KG1 (cell line): ENCODE measurements at regions not wholly inside any gene's neighbourhood (a gene's known extent, or its start where the extent isn't known, plus 50 kb on each side); places are given as distances from the start of the nearest gene placed in this dataset.
"Not testable (repeated sequence)": the region's sequence is repeated elsewhere in the genome, so short reads cannot be mapped to it uniquely, and the experiment has no call there.

Experiments used
- DNase-seq: peaks from one replicate; lab custom pipeline; 2025; lab: John Stamatoyannopoulos, UW

DNA sequence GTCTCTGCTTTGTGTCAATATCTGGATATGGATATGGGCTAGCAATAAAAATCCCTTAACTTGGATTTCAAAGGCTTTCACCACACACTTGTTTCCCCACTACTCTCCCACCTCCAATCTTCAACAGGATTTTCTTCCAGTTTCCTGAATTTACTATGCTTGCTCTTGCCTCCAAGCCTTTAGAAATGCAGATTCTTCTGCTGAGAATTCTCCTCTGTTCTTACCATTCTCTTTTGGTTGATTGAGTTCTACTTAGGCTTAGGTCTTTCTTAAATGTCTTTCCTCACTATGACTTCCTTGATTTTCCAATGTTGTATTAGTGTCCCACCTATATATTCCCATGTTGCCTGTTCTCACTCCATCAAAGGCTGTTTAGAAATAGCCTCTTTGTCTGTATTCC, 1502.4 kb upstream of the TENM4 start:
- no peak for DNase-seq

DNA sequence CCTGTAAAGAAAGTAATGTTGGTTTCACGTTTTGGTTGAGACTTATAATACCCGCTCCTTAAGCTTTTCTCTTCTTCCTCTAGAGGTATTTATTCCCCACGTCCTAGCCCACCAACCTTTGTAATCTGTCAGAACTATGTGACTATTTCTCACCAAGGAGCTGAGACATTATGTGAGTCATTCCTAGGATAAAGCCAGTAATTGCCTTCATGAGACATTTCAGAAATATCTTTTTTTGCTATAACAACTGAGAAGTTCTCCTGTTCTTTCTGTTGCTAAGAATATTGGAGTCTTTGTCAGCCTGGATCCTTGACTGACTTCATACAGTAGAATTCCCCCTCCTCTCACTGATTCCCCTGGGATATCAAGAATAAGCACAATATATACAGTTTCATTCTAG, 1497.0 kb upstream of the TENM4 start:
- no peak for DNase-seq

DNA sequence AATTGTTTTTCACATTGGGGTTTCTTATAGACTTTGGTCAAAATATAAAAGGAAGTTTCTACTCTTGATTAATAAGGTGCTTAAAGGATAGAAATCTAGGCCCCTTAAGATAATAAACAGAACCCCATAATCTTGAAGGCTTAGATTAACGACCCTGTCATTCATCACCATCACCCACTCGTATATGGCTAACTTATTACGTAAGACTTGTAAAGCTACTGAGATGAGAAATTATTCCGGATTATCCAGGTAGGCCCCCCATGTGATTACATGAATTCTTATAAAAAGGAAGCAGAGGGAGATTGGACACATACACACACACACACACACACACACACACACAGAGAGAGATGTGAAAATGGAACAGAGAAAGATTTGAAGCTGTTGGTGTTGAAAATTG, 1489.2 kb upstream of the TENM4 start:
- DNase-seq = no peak

DNA sequence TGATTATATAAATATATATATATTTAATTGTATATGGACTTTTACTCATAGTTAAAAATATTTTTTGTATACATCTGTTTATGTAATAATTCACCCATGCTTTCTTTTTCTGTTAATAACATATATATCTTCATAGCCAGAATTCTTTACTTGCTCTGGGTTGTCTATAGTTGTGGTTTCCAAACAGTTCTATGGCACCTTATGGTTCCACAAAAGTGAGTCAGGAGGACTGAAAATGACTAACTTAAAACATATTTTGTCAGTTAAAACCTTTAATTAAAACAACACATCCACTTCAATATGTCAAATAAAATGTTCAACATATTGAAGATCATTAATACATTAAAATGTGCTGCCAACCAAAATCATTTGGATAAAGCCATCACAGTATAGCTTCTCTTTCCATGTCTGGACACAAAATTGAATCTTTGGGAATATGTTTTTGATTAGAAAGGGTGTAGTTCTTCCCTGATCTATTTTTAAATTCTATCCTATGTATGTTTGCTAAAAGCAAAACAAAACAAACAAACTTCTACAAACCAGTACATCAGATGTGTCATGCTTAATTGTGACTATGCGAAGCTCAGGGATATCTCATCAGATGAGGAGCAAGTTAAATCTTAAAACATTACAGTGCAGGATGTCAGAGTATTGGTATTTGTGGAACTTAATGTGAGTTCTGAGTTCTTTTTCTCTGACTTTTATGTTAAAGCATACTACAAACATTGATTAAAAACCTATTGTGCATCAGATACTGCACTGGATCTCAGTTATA, 1488.4 kb upstream of the TENM4 start:
- no peak for DNase-seq

DNA sequence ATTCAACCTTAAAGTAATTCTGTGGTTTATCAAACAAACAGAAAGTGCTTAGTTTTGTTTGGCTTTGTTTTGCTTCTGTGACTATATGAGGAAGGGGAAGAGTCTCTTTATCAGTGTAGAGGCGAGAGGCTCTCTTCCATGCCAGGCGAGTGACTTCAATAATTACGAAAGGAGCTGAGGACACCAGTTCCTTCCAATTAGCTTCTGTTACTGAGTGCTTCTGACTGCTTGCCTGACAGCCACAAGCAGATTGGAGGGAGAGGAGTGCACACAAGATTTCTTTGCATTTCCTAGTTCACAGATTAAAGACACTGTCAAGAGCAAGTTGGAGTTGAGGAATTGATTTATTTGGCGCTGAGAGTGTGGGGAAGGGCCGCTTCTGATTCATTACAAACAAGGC, 1484.5 kb upstream of the TENM4 start:
- no peak for DNase-seq

DNA sequence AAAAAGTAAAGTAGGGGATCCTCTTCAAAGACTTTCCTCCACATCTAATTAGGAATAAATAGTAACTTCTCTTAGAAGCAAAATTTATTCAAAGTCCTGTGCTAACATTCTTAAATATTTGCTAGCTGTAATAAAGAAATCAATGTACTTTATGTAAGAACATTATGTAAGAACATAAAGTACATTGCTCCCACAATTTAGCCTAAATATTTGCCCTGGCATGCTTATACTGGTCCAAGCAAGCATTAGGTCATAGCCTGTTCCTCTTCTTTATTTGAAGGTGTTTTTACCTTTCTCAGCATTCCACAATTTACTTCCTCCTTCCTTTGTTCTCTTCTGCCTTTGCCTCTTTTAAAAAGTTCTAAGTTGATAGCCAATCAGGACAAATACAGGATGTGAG, 1480.5 kb upstream of the TENM4 start:
- DNase-seq = not testable (repeated sequence)

DNA sequence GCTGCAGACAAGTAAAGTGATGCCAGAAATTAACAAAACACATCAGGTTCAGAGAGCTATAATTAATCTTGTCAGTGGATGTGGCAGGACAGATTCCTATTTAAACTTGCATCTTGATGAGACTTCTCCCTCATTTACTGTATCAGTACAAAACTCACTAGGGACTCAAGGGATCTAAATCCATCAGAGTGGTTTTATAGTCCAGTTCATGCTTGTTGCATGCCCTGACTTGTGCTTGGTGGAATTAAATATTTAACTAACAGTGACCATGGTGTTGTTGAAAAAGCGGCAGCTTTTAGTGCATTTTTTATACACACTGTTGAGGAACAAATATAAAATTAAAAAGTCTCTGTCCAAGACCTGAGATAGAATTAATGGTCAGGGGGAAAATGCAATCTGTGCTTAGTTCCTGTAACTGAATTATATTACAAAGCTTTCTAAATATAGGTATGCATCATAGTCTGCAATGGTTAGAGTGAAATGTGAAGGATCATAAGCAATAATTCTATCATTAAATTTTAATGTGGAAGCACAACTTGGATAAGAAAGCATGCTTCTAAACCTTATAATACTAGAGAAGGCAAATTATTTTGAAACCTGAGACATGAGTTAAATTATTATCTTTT, 1475.5 kb upstream of the TENM4 start:
- DNase-seq = no peak

DNA sequence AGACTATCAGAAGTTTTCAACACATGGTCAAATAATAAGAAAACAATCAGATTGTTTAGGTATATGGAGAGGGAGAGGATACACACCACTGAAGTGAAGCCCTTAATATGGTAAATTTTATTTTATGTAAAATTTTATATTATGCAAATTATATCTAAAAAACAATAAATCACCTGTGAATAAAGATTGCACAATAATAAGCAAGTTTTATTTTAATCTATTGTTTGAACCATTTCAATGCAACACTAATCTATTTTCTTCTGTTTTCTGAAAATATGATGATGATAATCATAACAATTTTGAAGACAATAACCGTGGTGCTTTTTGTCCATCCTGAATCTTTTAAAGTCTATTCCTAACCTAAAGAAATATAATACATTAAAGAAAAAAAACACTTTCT, 1473.5 kb upstream of the TENM4 start:
- no peak for DNase-seq

DNA sequence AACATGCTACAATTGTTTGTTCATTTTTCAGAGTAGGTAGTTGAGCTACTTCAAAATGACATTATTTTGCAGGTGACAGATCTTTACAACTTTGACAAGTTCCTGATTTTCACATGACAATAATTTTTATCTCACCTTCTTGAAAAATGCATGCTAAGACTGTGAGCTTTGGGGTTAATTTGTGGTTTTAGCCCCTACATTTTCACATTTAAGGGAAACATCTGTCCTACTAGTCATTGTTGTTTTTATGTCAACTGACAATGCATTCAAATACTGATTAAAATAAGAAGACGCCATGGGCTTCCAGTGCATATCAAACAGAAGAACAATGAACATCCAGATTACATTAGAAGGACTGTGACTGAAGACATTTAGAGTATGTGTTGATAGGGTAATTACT, 1470.8 kb upstream of the TENM4 start:
- no peak for DNase-seq

DNA sequence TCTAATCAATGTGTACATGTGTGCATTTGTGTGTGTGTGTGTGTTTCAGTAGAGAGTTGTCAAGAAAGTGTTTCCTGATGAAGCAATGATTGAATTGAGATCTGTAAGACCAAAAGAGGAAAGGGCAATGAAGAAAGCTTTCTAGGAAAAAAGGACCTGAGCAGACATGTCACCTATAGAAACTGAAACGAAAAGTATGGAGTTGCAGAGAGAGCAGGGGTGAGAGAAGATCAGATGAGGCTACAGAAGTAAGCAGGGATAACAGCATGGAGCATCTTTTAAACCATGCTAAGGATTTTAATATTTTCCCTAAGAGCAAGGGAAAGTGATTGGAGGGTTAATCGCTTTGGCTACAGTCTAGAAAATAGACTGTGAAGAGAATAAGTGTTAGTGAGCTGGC, 1459.4 kb upstream of the TENM4 start:
- DNase-seq = no peak

DNA sequence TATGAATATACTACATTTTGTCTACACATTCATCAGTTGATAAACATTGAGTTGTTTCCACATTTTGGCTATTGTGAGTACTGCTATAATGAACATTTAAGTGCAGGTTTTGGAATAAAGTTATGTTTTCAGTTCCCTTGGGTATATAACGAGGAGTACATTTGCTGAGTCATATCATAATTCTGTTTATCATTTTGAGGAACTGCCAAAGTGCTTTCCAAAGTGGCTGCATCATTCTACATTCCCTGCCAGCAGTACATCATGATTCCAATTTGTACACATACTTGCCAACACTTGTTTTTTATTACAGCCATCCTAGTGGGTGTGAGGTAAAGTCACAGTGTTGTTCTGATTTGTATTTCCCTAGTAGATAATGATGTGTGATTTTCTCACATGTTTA, 1458.6 kb upstream of the TENM4 start:
- no peak for DNase-seq

DNA sequence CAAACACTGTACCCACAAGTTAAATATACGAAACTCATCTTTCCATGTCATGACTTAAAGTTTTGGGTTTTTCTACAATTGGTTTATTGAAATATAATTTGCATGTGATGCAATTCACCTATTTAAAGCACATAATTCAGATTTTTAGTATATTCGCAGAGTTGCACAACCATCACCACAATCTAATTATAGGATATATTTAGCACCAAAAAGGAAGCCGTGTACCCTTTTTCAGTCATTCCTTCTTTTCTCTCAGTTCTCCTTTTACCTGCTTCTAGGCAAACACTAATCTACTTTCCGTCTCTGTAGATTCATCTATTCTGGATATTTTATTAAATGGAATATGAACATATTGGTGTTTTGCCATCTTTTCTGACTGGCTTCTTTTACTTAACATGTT, 1458.1 kb upstream of the TENM4 start:
- DNase-seq = no peak

DNA sequence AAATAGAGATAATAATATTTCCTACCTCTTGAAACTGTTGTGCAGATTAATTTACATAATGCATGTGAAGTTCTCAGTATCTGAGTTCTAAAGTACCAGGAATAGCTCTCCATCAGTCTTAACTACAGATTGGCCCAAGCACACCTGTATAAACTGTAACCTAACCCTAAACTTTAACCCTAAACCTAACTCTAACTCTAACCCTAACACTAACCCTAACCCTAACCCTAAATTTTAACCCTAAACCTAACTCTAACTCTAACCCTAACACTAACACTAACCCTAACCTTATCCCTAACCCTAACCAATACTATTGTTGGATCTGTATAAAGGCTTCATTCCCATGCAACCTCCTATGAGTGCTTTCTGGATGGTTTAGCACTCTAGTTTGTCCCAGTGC, 1445.9 kb upstream of the TENM4 start:
- no peak for DNase-seq

DNA sequence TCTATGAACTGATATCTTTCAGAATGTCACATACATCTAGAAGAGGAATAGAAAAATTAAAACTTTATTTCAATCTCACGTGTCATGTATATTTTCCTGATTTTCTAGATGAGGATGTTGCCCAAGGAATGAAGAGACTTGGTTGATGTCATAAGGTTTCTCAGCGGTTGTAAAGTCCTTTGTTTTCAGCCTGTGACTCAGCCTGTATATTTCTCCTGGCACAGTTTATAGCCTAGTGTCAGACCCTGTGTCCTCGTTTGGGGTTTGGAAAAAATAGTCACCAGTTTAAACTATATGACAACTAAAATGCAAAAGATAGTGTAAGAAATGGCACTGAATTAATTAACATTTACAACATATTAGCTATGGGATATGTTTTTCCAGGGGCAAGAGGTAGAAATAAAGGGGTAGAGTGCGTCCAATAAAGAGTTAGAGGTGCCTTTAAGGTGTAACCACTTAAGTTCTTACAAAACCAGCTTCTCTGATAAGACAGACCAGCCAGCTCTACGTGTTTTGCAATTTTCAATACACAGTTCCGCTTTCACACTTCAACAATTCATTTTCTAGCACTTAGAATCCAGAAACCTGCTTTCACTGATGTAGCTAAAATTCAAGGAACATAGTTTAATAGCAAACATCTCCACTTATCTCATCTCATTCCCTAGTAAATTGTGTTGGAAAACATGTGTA, 1432.6 kb upstream of the TENM4 start:
- DNase-seq = no peak

DNA sequence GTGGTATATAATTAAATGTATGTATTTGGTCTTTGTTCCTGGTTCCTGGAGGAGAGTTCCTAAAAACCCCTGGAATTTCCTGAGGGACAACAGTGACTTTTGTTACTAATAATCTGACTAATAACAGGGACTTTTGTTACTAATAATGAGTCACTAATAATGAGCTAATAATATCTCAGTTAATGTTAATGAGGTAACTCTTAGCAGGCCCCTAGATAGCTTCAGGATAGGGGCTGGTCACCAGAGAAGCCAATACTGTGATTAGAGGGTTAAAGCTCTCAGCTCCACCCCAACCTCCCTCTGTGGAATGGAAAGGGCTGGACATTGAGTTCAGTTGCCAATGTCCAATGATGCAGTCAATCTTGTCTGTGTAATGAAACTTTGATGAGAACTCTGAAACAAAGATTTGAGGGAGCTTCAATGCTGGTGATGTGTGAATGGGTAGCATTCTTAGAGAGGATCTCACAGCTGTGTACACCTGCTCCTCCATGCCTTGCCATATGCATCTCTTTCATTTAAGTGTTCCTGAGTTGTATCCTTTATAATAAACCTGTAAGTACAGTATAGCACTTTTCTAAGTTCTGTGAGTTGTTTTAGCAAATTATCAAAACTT, 1431.4 kb upstream of the TENM4 start:
- DNase-seq = no peak

DNA sequence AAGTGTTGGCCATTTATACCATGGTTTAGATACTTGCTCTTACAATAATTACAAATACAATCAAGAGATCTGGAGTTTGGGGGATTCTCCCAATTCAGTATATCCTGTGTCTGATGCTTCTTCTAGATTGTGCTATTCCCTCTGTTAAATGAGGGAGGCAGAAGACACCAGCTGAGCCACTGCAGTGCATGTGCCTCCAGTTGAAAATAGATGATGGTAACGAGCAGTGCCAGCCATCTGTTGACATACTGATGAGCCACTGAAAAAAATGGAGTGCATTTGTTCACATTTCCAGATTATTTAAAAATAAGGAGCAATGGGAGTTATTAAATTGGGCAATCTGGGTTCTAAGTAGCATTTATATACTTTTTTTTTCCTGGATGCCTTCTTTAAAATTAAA, 1428.0 kb upstream of the TENM4 start:
- no peak for DNase-seq

DNA sequence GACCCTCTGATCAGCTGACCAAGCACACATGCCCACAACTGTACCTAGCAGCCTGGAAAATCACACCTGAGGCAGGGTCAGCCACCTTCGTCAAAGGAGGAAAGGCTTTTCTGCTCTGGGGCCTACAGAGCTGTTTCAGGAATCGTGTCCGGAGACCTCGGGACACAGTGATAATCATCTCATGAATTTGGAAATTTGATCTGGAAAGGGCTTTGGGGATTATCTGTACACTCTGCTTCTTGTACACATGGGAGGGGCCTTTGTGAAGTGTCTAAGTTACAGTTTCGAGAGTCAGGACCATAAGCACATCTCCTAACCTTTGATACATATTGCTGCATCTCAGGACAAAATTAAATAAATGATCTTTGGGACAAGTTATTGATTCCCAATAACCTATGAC, 1421.2 kb upstream of the TENM4 start:
- no peak for DNase-seq

DNA sequence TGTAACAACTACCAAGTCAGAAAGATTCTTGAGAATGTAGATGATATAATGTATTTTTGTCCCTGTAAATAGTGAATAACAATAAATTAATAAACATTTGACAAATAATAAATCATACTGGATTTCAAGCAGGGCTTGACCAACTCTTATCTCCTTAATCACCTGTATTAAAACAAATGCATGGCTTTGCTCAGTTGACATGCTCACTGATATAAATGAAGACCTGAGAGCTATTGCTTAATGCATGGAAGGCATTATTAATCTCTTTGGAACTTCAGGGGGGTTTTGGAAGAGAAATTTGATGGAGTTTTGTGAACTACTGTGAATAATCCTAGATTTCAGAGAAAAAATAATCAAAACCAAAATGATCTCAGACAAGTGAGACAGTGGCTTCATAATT, 1420.4 kb upstream of the TENM4 start:
- no peak for DNase-seq

DNA sequence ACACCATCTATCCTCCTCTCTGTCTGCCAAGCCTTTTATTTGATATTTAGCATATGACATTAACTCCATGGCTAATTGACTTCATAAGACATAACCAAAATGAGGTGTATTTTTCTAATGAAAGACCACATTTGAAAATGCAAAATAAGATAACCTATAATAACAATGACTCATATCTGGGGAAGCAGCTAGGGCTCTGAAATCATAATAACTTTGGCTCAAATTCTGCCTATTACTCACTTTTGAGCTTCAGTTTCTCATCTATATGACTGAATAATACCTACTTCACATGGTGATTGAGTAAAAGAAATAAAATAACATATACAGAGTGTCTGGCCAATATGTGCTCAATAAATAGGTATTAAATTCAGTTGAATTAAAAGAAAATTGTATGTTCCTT, 1419.8 kb upstream of the TENM4 start:
- no peak for DNase-seq

DNA sequence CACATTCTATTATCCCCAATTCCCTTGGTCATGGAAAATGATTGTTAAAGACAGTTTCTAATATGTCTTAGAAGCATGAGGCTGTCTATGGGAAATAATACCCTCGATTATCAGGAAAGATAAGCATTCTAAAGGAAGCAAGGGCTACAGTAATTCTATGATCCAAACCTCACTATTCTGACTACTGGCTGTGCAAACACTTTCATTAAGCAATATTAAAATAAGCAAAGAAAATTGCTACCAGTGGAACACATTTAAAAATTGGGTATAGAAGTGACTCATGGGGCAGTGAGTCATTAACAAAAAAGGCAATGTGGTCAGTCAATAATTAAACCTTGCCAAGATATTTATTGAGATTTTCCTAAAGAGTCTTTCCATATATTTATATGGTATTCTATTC, 1415.2 kb upstream of the TENM4 start:
- no peak for DNase-seq

DNA sequence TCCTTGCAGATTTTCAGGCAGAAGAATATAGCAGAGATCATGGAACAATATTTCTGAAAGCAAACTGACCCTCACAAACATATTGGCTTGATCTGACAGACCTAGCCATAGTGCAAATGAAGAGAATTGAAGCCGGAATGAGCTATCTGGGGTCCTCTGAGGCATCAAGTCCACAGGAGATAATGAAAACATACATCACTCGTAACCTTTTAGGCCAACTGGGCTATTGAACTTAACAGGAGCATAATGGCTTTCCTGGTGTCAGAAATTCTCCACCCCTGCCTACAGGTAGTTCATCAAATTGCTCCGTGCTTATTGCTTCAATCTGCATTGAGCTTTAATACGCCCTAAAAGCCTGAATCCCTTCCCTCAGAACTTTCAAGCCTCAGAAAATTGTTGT, 1414.6 kb upstream of the TENM4 start:
- no peak for DNase-seq

DNA sequence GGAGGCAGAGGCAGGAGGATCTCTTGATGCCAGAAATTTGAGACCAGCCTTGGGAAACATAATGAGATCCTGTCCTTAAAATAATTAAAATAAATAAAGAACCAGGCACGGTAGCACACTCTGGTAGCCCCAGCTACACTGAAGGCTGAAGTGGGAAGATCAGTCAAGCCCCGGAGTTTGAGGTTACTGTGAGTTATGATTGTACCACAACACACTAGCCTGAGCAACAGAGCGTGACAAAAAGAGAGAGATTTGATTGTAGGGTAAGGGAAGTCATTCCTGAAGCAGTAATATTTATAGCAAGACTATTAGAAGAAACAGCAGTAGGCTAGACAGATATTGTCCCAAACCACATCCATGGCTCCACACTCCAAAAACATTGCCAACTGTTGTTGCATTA, 1408.4 kb upstream of the TENM4 start:
- no peak for DNase-seq

DNA sequence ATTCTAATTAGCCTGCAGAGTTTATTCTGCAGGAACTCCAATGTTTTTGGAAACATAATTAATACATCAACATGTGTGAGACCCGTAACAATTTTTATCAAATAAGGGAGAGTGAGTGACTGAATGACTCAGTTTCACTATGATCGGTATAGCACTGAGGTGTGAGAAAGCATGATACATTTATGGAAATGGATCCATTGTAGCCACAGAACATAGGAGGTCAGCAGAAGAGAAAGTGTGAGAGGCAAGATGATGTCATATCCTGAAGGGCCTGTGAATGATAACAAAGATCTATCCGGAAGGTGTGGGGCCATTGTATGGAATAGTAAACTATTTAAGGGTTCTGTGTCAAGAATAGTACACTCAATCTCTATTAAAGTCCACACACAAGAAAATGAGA, 1406.1 kb upstream of the TENM4 start:
- DNase-seq = no peak
